Calu3 (cell line): ENCODE measurements at regions not wholly inside any gene's neighbourhood (a gene's known extent, or its start where the extent isn't known, plus 50 kb on each side); places are given as distances from the start of the nearest gene placed in this dataset.

Experiments used
- BruUV-seq: library from RNA; stranded (reverse); fragments of 400-500 nt; replicated peaks from 2 replicates; lab custom pipeline; 2021; lab: Mats Ljungman, UMichigan
- CTCF ChIA-PET: fragments of 300-600 bp; sonication (Branson Sonifier 250); formaldehyde crosslinking; loops from one replicate; lab custom pipeline; 2022; ENCODE audit warnings: antibody characterized with exemption; lab: Charles Lee
- DNase-seq: peaks from one replicate; pipeline ENCODE4 v3.0.0; 2022
- H3K27ac Mint-ChIP-seq: one replicate; pipeline ENCODE4 v1.8.0; 2022; ENCODE audit warnings: mixed read lengths; ENCODE audit not compliant: unreplicated experiment
- H3K27me3 Mint-ChIP-seq: one replicate; pipeline ENCODE4 v1.8.0; 2022; ENCODE audit warnings: mixed read lengths; ENCODE audit not compliant: unreplicated experiment
- H3K36me3 Mint-ChIP-seq: one replicate; pipeline ENCODE4 v1.8.0; 2022; ENCODE audit warnings: mild to moderate bottlenecking, moderate library complexity, mixed read lengths; ENCODE audit not compliant: insufficient read depth, unreplicated experiment
- H3K4me1 Mint-ChIP-seq: one replicate; pipeline ENCODE4 v1.8.0; 2022; ENCODE audit warnings: mild to moderate bottlenecking, low read depth, mixed read lengths; ENCODE audit not compliant: unreplicated experiment
- H3K4me3 Mint-ChIP-seq: one replicate; pipeline ENCODE4 v1.8.0; 2022; ENCODE audit warnings: mild to moderate bottlenecking, low read depth, moderate library complexity, mixed read lengths; ENCODE audit not compliant: unreplicated experiment
- H3K9me3 Mint-ChIP-seq: one replicate; pipeline ENCODE4 v1.8.0; 2022; ENCODE audit warnings: low read depth, mixed read lengths; ENCODE audit not compliant: unreplicated experiment
- intact Hi-C: fragments of 100-400 bp; cut with micrococcal nuclease; formaldehyde crosslinking; loops from one replicate; pipeline ENCODE4 v1.10.0; 2022; ENCODE audit not compliant: unreplicated experiment
- TF ChIP-seq, protein P1 (sequence below): fragments of 200-600 bp; IDR thresholded peaks from one replicate; pipeline ENCODE4 v1.8.0; 2022; ENCODE audit warnings: antibody characterized with exemption; ENCODE audit not compliant: unreplicated experiment

- no TSS peak for BruUV-seq
- TF ChIP-seq, protein P1, sequence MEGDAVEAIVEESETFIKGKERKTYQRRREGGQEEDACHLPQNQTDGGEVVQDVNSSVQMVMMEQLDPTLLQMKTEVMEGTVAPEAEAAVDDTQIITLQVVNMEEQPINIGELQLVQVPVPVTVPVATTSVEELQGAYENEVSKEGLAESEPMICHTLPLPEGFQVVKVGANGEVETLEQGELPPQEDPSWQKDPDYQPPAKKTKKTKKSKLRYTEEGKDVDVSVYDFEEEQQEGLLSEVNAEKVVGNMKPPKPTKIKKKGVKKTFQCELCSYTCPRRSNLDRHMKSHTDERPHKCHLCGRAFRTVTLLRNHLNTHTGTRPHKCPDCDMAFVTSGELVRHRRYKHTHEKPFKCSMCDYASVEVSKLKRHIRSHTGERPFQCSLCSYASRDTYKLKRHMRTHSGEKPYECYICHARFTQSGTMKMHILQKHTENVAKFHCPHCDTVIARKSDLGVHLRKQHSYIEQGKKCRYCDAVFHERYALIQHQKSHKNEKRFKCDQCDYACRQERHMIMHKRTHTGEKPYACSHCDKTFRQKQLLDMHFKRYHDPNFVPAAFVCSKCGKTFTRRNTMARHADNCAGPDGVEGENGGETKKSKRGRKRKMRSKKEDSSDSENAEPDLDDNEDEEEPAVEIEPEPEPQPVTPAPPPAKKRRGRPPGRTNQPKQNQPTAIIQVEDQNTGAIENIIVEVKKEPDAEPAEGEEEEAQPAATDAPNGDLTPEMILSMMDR: no peak
- H3K27ac Mint-ChIP-seq: no peak overlapping the region
- no peaks in the 10 kb centered on the region for H3K36me3 Mint-ChIP-seq
- H3K4me3 Mint-ChIP-seq: no peak overlapping the region
- intact Hi-C loops: no loop called here
- no peaks in the 10 kb centered on the region for H3K4me1 Mint-ChIP-seq
- H3K9me3 Mint-ChIP-seq: peaks cover 9% of the 10 kb centered on the region
- CTCF ChIA-PET: no interaction called here
- DNase-seq: no peak
- H3K27me3 Mint-ChIP-seq: no peaks in the 10 kb centered on the region
Measured at GRCh38 chr6:48272518-48272917, 161.5 kb upstream of the PTCHD4 start.

GRCh38 chr6:48255094-48255493, 144.1 kb upstream of the PTCHD4 start:
- intact Hi-C loops: no loop called here
- BruUV-seq: no TSS peak
- H3K27ac Mint-ChIP-seq: no peak overlapping the region
- CTCF ChIA-PET: no interaction called here
- no peak for DNase-seq
- TF ChIP-seq, protein P1: no peak
- H3K27me3 Mint-ChIP-seq: no peaks in the 10 kb centered on the region
- H3K4me1 Mint-ChIP-seq: no peaks in the 10 kb centered on the region
- no peaks in the 10 kb centered on the region for H3K9me3 Mint-ChIP-seq
- H3K36me3 Mint-ChIP-seq: no peaks in the 10 kb centered on the region
- H3K4me3 Mint-ChIP-seq: no peak overlapping the region

DNA sequence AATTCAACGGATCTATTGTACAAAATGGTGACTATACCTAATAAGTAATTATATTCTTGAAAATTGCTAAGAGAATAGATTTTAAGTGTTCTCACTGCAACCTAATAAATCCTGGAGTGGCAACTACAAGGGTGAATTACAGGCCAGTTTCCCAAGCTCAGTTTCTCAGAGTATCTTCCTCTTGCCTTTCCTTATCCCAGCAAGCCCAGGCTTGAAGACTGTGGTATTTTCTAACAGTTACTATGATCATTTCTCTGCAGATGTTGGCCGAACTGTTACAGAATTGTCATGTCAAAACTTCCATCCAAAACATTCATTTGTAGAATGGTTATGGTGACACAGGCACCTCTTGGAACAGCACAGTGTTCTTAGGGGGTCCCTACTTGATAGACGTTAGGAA, 138.1 kb upstream of the PTCHD4 start:
- Mint-ChIP-seq H3K4me3 (no peak overlapping the region), H3K27ac (no peak overlapping the region), H3K4me1 (no peaks in the 10 kb centered on the region), H3K36me3 (no peaks in the 10 kb centered on the region), H3K9me3 (no peaks in the 10 kb centered on the region), H3K27me3 (no peaks in the 10 kb centered on the region)
- intact Hi-C loops: no loop called here
- DNase-seq: no peak
- CTCF ChIA-PET: no interaction called here
- BruUV-seq: no TSS peak
- TF ChIP-seq, protein P1: no peak

- no TSS peak for BruUV-seq
- intact Hi-C loops: no loop called here
Measured at GRCh38 chr6:48243071-48243470, 132.1 kb upstream of the PTCHD4 start.

More at GRCh38 chr6:48243071-48243470, 132.1 kb upstream of the PTCHD4 start:
- no peaks in the 10 kb centered on the region for H3K9me3 Mint-ChIP-seq
- no peaks in the 10 kb centered on the region for H3K27me3 Mint-ChIP-seq
- CTCF ChIA-PET: no interaction called here
- TF ChIP-seq, protein P1: no peak
- no peak overlapping the region for H3K4me3 Mint-ChIP-seq
- no peaks in the 10 kb centered on the region for H3K36me3 Mint-ChIP-seq
- no peak for DNase-seq
- no peak overlapping the region for H3K27ac Mint-ChIP-seq
- H3K4me1 Mint-ChIP-seq: no peaks in the 10 kb centered on the region
